Astrocyte of the cerebellum (primary cell): ENCODE measurements at regions not wholly inside any gene's neighbourhood (a gene's known extent, or its start where the extent isn't known, plus 50 kb on each side); places are given as distances from the start of the nearest gene placed in this dataset.

Source experiments
- DNase-seq: peaks from one replicate; pipeline ENCODE4 v3.0.0-alpha.2; 2011; ENCODE audit warnings: low read depth
- H3K4me3 ChIP-seq: 2 replicates; pipeline ENCODE4 v1.5.1; 2011; ENCODE audit warnings: mild to moderate bottlenecking, low read depth, low read length, moderate library complexity
- in situ Hi-C: cut with HindIII; loops from 2 replicates; pipeline ENCODE4 v1.10.0; 2017; ENCODE audit warnings: low sequenced_read_pairs
- TF ChIP-seq, protein P1 (sequence below): IDR thresholded peaks from 2 replicates; pipeline ENCODE4 v1.5.1; 2012; ENCODE audit warnings: low read length, low read depth, moderate library complexity, mild to moderate bottlenecking; ENCODE audit errors: missing control alignments

DNA sequence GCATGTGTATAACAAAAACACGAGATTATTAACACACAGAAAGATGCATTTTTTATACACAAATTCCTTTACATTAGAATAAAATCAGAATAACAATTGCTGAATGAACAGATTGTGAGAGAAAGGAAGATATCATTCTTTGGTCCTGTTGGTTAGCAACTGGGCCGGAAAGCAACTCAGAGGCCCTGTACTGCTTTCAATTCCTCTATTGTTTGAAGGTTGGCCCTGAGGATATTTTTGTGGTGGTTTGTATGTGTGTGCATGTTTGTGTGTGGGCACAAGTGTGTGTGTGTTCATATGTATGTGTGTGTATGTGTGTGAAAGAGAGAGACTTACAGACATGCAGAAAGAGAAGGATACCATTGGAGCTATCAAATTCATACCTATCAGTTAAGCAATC is 356.8 kb upstream of the DMAC1 start:
- H3K4me3 ChIP-seq: no peak overlapping the region
- in situ Hi-C loops: no loop called here
- TF ChIP-seq, protein P1, sequence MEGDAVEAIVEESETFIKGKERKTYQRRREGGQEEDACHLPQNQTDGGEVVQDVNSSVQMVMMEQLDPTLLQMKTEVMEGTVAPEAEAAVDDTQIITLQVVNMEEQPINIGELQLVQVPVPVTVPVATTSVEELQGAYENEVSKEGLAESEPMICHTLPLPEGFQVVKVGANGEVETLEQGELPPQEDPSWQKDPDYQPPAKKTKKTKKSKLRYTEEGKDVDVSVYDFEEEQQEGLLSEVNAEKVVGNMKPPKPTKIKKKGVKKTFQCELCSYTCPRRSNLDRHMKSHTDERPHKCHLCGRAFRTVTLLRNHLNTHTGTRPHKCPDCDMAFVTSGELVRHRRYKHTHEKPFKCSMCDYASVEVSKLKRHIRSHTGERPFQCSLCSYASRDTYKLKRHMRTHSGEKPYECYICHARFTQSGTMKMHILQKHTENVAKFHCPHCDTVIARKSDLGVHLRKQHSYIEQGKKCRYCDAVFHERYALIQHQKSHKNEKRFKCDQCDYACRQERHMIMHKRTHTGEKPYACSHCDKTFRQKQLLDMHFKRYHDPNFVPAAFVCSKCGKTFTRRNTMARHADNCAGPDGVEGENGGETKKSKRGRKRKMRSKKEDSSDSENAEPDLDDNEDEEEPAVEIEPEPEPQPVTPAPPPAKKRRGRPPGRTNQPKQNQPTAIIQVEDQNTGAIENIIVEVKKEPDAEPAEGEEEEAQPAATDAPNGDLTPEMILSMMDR: no peak
- DNase-seq: no peak

DNA sequence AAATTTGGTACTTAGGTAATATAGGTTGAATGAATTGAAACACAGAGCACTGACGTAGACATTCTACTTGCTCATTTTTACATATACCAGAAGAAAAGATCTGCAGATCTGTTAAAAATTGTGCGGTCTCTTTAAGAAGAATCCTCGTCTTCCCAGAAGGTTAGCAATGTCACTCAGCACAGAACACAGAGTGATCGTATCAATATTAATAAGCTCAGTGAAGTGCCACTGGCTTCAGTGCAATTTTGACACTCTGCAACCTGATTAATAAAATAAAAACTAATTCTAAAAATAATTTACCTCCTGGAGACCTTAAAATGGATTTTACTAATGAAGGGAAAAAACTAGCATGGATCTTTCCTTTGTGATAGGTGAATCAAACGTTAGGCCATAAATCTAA is 356.1 kb upstream of the DMAC1 start:
- TF ChIP-seq, protein P1: no peak
- in situ Hi-C loops: no loop called here
- no peak for DNase-seq

DNA sequence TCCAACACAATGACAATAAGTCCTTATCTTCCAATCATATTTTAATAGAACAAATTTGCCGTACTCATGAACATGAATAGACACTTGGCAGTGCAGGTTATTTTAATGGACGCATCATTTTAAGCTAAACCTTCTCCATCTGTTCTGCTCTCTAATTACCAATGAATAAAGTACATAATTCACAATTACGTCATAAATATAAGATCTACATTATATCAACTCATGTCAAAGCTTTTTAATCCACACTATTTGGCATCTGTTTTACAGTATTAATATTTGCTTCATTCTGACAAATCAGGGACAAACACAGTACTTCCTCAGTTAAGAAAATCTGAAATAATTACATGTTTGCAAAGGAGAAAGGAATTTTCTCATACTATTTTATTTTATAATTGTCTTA is 344.1 kb upstream of the DMAC1 start:
- H3K4me3 ChIP-seq: no peak overlapping the region
- TF ChIP-seq, protein P1: no peak
- no peak for DNase-seq
- in situ Hi-C loops: no loop called here

More for the DNA sequence above, 356.1 kb upstream of the DMAC1 start:
- no peak overlapping the region for H3K4me3 ChIP-seq

DNA sequence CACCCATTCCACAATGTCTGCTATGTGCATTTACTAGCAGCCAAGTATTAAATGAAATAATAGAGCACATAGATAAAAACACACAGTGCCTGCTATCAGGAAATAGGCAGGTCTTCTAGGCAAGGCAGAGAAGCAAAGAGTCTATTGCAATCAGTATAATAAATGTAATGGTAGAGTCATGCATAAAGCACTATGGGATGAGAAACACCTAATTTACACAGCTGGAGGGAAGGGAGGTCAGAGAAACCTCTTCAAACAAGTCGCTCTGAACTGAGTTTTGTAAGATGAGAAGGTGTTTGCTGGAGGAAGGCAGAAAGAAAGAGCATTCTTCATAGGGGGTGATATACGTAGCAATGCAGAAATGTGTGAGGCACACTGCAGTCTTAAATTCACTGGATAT is 341.0 kb upstream of the DMAC1 start:
- TF ChIP-seq, protein P1: no peak
- H3K4me3 ChIP-seq: no peak overlapping the region
- in situ Hi-C loops: no loop called here
- no peak for DNase-seq

DNA sequence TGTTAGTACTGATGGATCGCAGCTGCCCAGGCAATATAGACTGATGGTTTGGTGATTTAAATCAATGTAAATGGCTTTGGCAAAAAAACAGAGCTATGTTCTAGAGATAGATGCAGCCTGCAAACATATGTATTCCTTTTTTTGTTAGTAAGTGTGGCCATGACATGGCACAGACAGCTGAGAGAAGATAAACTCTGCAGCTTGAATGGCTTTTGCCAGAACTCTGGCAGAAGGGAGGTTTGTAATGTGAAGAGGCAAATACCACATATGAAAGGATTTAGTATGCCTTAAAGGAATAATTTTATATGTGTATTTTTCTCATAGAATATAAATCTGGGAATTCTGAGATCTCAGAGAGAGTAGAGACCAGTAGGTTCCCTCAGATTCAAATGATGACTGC is 340.2 kb upstream of the DMAC1 start:
- DNase-seq: no peak
- no peak overlapping the region for H3K4me3 ChIP-seq
- TF ChIP-seq, protein P1: no peak
- in situ Hi-C loops: no loop called here

DNA sequence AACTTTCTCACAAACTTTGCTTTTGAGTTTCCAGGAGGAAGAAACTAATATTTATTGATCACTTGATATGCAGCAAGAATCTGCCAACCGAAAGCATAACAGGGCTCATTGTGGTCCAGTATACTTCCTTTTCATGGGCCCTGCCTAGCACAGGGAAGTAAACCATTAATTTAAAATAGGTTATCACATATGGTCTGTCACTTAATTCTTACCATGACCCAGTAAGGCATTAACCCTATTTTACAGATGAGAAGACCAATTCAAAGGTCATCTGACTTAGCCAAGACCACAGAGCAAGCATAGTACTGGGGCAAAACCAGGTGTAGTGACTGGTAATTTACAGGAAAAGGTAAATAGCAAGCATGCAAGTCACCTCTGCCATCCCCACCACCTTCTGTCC is 336.9 kb upstream of the DMAC1 start:
- TF ChIP-seq, protein P1: no peak
- no peak overlapping the region for H3K4me3 ChIP-seq
- in situ Hi-C loops: no loop called here
- no peak for DNase-seq

DNA sequence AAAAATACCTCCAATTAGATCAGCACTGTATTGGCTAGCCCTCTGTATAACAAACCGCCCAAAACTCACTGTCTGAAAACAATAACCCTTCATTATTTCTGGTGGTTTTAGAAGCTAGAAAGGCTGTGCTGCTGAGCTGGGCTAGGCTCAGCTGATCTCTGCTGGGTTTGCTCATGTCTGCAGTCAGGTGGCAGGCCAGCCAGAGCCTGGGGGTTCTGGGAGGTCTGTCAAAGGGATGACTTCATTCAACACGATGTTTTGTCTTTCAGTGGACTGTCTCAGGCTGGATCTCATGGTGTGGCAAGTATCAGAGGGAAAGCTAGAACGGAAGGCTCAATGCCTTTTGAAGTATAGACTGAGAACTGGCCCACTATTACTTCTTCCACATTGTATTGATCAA is 335.1 kb upstream of the DMAC1 start:
- TF ChIP-seq, protein P1: no peak
- H3K4me3 ChIP-seq: no peak overlapping the region
- in situ Hi-C loops: no loop called here
- no peak for DNase-seq
